Epithelial cell of esophagus (primary cell): ENCODE measurements at regions not wholly inside any gene's neighbourhood (a gene's known extent, or its start where the extent isn't known, plus 50 kb on each side); places are given as distances from the start of the nearest gene placed in this dataset.
A peak's percentile ranks its signal among the peaks of the same experiment; 100 is the strongest.

Experiments
- DNase-seq: peaks from one replicate; pipeline ENCODE4 v3.0.0; 2010; ENCODE audit warnings: low read depth
- H3K4me3 ChIP-seq: 2 replicates; pipeline ENCODE4 v1.5.1; 2011; ENCODE audit warnings: mild to moderate bottlenecking, low read length, control low read depth
- CTCF ChIP-seq: IDR thresholded peaks from 2 replicates; pipeline ENCODE4 v1.5.1; 2011; ENCODE audit warnings: low read depth, mild to moderate bottlenecking, low read length, control low read depth, inconsistent platforms; ENCODE audit not compliant: insufficient read depth; ENCODE audit errors: missing control alignments

- no peak for TF ChIP-seq CTCF
- no peak for DNase-seq
- no peak overlapping the region for H3K4me3 ChIP-seq
These were observed 201.0 kb upstream of the HMHB1 start for GRCh38 chr5:143610946-143611345.

- no peak for TF ChIP-seq CTCF
- DNase-seq, result peak; percentile 28
- no peak overlapping the region for H3K4me3 ChIP-seq
These were observed 202.7 kb upstream of the NR3C1 start for GRCh38 chr5:143606043-143606752.

- TF ChIP-seq CTCF, result no peak
- DNase-seq, result no peak
These were observed 202.0 kb upstream of the NR3C1 start for GRCh38 chr5:143605403-143606005.

GRCh38 chr5:143601917-143602333 is 198.4 kb upstream of the NR3C1 start:
- TF ChIP-seq CTCF, result no peak
- H3K4me3 ChIP-seq, result no peak overlapping the region
- DNase-seq, result no peak

More at GRCh38 chr5:143605403-143606005, 202.0 kb upstream of the NR3C1 start:
- H3K4me3 ChIP-seq, result no peak overlapping the region

GRCh38 chr5:143601357-143601756 is 197.9 kb upstream of the NR3C1 start:
- no peak overlapping the region for H3K4me3 ChIP-seq
- no peak for TF ChIP-seq CTCF
- no peak for DNase-seq

- peak; percentile 25 for DNase-seq
- no peak overlapping the region for H3K4me3 ChIP-seq
- no peak for TF ChIP-seq CTCF
These were observed 197.1 kb upstream of the NR3C1 start for GRCh38 chr5:143600396-143601075.
